Progenitor cell of endocrine pancreas (in vitro differentiated cells): ENCODE measurements at regions not wholly inside any gene's neighbourhood (a gene's known extent, or its start where the extent isn't known, plus 50 kb on each side); places are given as distances from the start of the nearest gene placed in this dataset.

Experiments used
- DNase-seq: peaks from one replicate; pipeline ENCODE4 v3.0.0; 2021; ENCODE audit warnings: low spot score; ENCODE audit not compliant: unreplicated experiment
- H3K27ac Mint-ChIP-seq: 2 replicates; pipeline ENCODE4 v1.8.0; 2021; ENCODE audit warnings: mild to moderate bottlenecking, moderate library complexity, mixed read lengths
- H3K27me3 Mint-ChIP-seq: 2 replicates; pipeline ENCODE4 v1.8.0; 2021; ENCODE audit warnings: mixed read lengths
- H3K36me3 Mint-ChIP-seq: 2 replicates; pipeline ENCODE4 v1.8.0; 2022; ENCODE audit warnings: mixed read lengths; ENCODE audit not compliant: insufficient read depth
- H3K4me1 Mint-ChIP-seq: 2 replicates; pipeline ENCODE4 v1.8.0; 2021; ENCODE audit warnings: low read depth, mixed read lengths
- H3K4me3 Mint-ChIP-seq: 2 replicates; pipeline ENCODE4 v1.8.0; 2021; ENCODE audit warnings: low read depth, mild to moderate bottlenecking, moderate library complexity, mixed read lengths
- H3K9me3 Mint-ChIP-seq: 2 replicates; pipeline ENCODE4 v1.8.0; 2021; ENCODE audit warnings: low read depth, mixed read lengths
- CTCF ChIP-seq: fragments of 200-600 bp; sonication (generic); IDR thresholded peaks from one replicate; pipeline ENCODE4 v1.5.0; 2021; ENCODE audit warnings: antibody characterized with exemption, mild to moderate bottlenecking; ENCODE audit not compliant: unreplicated experiment

GRCh38 chr5:116900793-116901192 is 326.2 kb upstream of the SEMA6A start:
- no peaks in the 10 kb centered on the region for H3K36me3 Mint-ChIP-seq

GRCh38 chr5:116898917-116899316 is 324.3 kb upstream of the SEMA6A start:
- no peaks in the 10 kb centered on the region for H3K9me3 Mint-ChIP-seq
- TF ChIP-seq CTCF = no peak
- H3K27me3 Mint-ChIP-seq = no peaks in the 10 kb centered on the region
- no peak overlapping the region for H3K27ac Mint-ChIP-seq
- no peak for DNase-seq
- no peaks in the 10 kb centered on the region for H3K4me1 Mint-ChIP-seq
- H3K36me3 Mint-ChIP-seq = no peaks in the 10 kb centered on the region
- no peak overlapping the region for H3K4me3 Mint-ChIP-seq

More at GRCh38 chr5:116900793-116901192, 326.2 kb upstream of the SEMA6A start:
- Mint-ChIP-seq H3K4me1 (no peaks in the 10 kb centered on the region), H3K27me3 (no peaks in the 10 kb centered on the region), H3K9me3 (no peaks in the 10 kb centered on the region), H3K4me3 (no peak overlapping the region), H3K27ac (no peak overlapping the region)
- no peak for TF ChIP-seq CTCF
- no peak for DNase-seq

GRCh38 chr5:116897291-116897690 is 322.7 kb upstream of the SEMA6A start:
- H3K27ac Mint-ChIP-seq = no peak overlapping the region
- no peak for TF ChIP-seq CTCF
- no peaks in the 10 kb centered on the region for H3K27me3 Mint-ChIP-seq
- no peaks in the 10 kb centered on the region for H3K4me1 Mint-ChIP-seq
- no peaks in the 10 kb centered on the region for H3K9me3 Mint-ChIP-seq
- H3K4me3 Mint-ChIP-seq = no peak overlapping the region
- DNase-seq = no peak
- no peaks in the 10 kb centered on the region for H3K36me3 Mint-ChIP-seq

- no peak for TF ChIP-seq CTCF
- Mint-ChIP-seq H3K4me3 (no peak overlapping the region), H3K4me1 (no peaks in the 10 kb centered on the region), H3K9me3 (no peaks in the 10 kb centered on the region), H3K27ac (no peak overlapping the region), H3K27me3 (no peaks in the 10 kb centered on the region), H3K36me3 (no peaks in the 10 kb centered on the region)
- no peak for DNase-seq
These were observed 321.4 kb upstream of the SEMA6A start for GRCh38 chr5:116896001-116896400.

GRCh38 chr5:116892993-116893392 is 318.4 kb upstream of the SEMA6A start:
- H3K36me3 Mint-ChIP-seq = no peaks in the 10 kb centered on the region
- peaks cover 2% of the 10 kb centered on the region for H3K27me3 Mint-ChIP-seq
- H3K9me3 Mint-ChIP-seq = no peaks in the 10 kb centered on the region
- DNase-seq = no peak
- H3K4me1 Mint-ChIP-seq = peaks cover 2% of the 10 kb centered on the region
- no peak overlapping the region for H3K27ac Mint-ChIP-seq
- TF ChIP-seq CTCF = no peak
- H3K4me3 Mint-ChIP-seq = no peak overlapping the region
